ENCODE measurements at regions not wholly inside any gene's neighbourhood (a gene's known extent, or its start where the extent isn't known, plus 50 kb on each side); places are given as distances from the start of the nearest gene placed in this dataset.

- no peak for DNase-seq
These were observed 52.4 kb upstream of the WDR26 start for GRCh38 chr1:224486801-224487583.

- DNase-seq, result no peak
These were observed 54.4 kb upstream of the WDR26 start for GRCh38 chr1:224488806-224489499.

- no peak for DNase-seq
These were observed 55.2 kb upstream of the WDR26 start for GRCh38 chr1:224489534-224490365.

DNA sequence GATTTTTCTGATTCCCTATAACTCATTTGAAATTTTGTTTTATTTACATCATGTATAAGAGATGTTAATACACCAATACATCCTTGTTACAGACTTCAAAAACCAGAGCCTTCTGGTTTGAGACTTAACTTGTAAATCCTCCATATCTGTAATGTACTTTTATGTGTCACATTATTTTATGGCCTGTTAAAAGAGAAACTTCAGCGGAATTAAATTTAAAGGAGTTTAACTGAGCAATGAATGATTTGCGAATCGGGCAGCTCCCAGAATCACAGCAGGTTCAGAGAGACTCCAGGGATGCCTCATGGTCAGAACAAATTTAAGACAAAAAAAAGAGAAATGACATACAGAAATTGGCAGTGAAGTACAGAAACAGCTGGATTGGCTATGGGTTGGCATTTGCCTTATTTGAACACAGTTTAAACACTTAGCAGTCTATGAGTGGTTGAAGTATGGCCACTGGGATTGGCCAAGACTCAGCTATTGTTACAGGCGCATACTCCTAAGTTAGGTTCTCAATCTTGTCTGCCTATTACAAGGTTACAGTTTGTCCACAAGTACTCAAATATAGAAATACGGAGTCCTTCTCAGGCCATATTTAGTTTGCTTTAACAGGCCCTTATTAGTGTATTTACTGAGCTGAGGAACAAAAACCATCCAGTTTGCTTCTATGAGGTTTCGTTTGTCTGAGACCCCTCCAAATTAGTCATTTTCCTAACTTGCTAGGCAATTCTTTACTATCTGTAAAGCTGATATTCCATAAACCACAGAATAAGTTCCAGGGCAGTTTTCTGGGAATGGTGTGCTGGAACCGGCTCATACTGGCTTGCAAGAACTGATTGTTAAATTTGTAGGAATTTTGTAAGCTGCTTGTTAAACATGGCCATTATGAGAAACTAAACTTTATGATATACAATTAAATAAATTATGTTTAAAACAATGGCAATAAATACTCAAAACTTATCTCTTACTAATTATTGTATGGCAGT lies 56.2 kb upstream of the WDR26 start:
- DNase-seq, result no peak

- DNase-seq, result no peak
These were observed 57.4 kb upstream of the WDR26 start for GRCh38 chr1:224492015-224492414.

DNA sequence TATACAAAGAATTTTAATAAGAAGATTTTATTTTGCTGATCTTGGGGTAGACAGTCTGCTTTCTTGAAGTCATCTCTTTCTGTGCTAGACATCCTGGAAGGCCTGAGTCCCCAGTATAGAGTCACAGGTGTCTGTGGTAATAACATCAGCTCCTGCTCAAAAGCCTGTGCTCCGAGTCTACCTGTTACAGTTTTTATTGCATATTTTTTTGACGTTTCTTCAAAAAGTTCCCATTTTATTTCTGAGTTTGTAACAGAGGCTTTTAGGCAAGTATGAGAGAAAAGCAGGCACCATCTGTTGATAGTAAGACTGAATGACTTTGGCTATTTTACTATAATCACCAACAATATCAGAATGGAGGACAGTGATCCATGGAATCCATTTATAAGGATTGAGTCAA lies 58.0 kb upstream of the WDR26 start:
- no peak for DNase-seq

- no peak for DNase-seq
These were observed 58.7 kb upstream of the WDR26 start for GRCh38 chr1:224493269-224493668.

DNA sequence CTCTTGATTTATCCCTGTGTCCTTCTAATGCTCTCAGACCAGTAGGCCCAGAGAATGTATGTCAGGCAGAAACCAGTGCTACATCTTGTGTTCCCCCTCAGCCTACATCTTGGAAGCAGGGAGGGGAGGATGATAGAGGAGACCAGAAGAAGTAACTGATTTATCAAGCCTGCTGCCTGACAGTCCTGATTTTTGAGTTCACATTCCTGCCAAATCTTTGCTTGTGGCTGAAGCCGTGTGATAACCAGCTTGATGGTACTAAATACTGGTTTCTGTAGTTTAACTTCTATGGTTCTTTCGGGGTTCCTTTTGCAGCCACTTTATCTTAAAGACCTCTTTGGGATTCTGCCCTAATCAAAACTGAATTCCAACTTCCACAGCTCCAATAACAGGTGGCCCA lies 59.7 kb upstream of the WDR26 start:
- no peak for DNase-seq

- no peak for DNase-seq
These were observed 61.3 kb upstream of the WDR26 start for GRCh38 chr1:224495866-224496265.

DNA sequence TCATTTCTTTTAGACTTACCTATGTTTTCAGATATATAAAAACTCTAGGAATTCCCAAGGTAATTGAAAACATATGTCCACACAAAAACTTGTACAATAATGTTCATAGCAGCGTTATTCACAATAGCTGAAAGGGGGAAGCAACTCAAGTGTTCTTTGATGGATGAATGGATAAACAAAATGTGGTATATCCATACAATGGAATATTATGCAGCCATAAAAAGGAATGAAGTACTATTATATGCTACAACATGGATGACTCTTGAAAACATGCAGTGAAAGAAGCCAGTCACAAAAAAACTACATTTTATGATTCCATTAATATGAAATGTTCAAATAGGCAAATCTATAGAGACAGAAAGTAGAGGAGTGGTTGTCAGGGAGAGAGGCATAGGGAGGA lies 62.2 kb upstream of the WDR26 start:
- no peak for DNase-seq

- peak; percentile 43 for DNase-seq
These were observed 63.3 kb upstream of the WDR26 start for GRCh38 chr1:224497714-224498573.

DNA sequence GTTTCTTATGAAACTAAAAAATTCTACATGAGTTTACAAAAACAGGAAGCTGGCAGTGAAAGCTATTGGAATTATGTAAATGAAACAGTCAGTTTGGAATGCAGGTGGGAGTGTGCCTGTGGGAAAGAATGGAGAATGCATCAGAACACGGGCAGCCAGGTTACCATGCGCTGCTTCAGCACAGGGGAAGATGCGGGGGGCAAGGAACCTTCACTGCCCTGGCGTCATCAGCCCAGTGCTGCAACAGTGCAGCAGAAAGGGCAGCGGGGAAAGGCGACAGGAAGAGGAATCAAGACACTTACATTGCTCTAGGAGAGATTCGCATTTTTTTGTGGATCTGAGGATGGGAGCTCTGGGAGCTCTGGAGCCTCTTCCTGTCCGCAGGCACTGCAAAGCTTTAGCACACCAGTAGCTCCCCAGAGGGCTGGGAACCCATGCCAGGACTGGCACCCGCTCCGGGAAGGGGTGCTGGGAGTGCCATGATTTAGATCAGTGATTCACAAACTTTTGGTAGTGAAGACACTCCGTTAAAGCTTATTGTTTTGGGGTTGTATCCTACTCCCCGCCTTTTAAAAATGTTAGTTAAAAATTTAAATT lies 64.1 kb upstream of the WDR26 start:
- DNase-seq, result no peak

DNA sequence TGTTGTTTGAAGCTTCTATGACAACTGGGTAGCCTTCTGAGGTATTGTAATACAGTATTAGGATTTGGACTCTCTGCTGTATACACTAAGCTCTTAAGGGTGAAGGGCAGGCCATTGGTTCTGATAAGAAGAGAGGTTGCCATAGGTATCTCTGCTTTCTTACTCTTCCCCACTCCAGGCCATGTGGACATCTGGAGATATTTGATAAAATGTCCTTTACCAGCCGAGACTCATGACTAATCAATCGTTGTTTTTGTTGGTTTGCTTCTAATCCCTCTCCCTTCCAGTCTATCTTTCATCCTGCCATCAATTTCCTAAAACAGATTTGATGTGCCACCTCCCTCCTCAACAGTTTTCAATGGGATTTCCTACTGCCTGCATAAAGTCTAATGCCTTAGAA lies 64.6 kb upstream of the WDR26 start:
- peak; percentile 78 for DNase-seq

- no peak for DNase-seq
These were observed 66.2 kb upstream of the WDR26 start for GRCh38 chr1:224500796-224501195.

DNA sequence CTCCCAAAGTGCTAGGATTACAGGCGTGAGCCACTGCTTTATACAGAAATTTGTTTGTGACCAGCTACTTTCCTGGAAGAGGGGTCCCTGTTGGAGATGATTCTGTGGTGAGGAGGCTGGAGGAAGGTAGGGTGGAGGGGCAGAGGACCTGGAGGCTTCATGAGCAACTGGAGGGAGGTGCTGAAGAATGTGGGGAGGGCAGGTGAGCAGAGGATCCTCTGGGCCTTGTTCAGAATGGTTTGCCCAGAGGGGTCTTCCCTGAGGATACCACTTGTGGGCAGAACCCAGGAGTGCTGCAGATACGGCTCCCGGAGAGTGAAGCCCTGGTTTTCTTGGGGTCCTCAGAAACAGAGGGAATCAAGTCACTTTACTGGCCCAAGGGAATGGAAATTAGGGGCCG lies 67.2 kb upstream of the WDR26 start:
- no peak for DNase-seq

DNA sequence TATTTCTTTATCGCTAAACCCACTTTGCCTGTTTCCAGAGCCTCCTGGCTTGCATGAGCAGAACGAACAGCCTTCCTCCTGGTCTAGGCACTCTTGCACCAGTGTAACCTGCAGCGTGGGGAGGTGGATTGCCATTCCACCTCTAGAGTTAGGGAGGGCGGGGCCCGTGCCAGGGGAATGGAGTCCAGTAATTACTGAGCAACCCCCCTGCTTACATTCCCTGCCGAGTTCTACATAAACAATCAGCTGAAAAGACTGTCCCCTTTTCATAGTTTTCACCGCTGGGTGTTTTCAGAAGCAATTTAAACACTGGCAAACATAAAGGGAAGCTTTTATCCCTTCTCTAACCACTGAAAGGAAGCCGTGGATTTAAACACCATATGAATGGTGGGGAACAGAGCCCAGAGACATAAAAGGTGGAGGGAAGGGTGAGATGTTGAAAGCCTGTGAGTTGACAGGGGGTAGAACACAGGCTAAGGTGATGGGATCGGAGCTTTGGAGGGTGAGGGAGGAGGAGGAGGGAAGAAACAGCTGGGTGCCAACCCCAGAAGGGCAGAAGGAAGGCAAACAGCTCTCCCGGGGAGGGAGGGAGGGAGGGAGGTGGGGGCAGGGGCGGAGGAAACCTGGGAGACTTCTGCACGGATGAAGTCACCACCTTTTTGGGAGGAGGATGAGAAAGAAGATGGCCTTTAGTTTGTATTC lies 68.0 kb upstream of the WDR26 start:
- DNase-seq, result no peak

- DNase-seq, result peak; percentile 100
These were observed 68.8 kb upstream of the WDR26 start for GRCh38 chr1:224503161-224504118.

DNA sequence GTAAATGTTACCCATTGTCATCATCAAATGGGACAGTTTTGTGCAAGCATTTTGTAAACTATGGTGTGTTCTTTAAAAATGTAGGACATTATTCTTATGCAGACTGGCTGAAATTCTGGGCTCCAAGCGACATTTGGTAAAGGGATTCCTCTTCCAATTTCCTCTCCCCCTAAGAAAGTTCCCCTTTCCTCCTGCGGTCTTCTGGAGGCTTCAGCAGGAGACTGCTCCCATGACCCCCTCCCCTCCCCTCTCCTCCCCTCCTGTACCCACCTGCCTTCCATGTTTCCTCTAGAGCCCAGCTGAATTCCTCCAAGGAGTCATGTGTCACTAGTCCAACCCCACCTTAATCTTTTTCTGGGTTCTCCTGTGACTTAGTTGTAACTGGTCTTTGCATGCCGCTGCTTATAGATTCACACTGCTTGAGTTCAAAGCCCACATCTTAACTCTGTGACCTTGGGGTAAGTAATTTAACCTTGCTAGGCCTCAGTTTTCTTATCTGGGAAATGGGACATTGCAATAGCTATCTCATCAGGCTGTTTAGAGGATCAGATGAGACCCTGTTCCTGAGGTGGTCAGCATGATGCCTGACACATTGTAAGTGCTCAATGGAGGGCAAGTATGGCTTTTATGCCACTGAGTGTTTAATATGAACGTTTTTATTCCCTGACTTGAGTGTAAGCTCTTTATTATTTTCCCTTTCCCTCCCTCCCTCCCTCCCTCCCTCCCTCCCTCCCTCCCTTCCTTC lies 69.9 kb upstream of the WDR26 start:
- no peak for DNase-seq
